ENCODE measurements at regions not wholly inside any gene's neighbourhood (a gene's known extent, or its start where the extent isn't known, plus 50 kb on each side); places are given as distances from the start of the nearest gene placed in this dataset.

DNA sequence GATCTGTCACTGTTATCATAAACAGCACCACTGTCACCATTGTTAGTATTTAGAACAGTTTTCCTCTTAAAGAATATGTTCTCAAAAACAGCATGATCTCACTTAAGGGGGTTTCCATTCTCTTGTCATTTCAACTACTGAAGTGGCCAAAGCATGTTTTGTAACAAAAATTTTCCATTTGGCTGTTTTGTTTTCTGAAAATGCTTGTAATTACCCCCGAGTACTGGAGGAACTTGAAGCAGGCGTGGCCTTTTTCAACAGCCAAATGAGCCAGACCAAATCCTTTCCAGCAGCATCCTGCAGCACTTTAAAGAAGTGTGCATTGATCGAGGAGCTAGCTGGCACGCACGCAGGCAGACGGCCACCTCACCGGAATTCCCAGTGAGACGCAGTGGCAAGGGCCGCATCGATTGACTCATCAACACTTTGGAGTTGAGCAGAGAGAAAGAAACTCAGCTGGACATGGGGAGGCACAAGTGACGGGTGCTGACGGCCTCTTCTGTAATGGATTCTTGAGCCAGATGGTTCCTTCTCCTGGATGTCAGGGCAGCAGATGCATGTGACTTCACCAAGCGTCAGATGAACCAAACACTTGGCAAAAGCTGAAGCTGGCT is 234.3 kb upstream of the IGF1R start:
- no peak overlapping the region for H3K4me3 ChIP-seq (replicated peaks in 1 of 3; ENCODE audit: insufficient read depth in 1 of 3, low read depth in 1 of 3, low read length in 3 of 3)
- H3K79me2 ChIP-seq (ENCODE audit: control insufficient read depth, insufficient read depth, low read length) = no peaks in the 10 kb centered on the region
- ChIA-PET CTCF (interaction anchor here (1.6 kb wide), 1 partner anchor 14 kb away, joined by 4 read pairs; no protein-coding TSS in a partner anchor), POLR2A (no interaction called here)
- no peak for FAIRE-seq
- H3K27ac ChIP-seq (ENCODE audit: insufficient read depth, low read depth, low read length) = no peak overlapping the region
- intact Hi-C loops (cut with micrococcal nuclease) (no loop called here), dilution Hi-C loops (cut with MboI; ENCODE audit: extremely low pct_ligation_motif_present, low sequenced_read_pairs) (no loop called here)
- H3K9ac ChIP-seq (replicated peaks; ENCODE audit: extremely low read depth, insufficient read depth, low read length) = no peak overlapping the region
- no peak overlapping the region for H3K4me2 ChIP-seq (ENCODE audit: insufficient read depth, low read length)
- no peak overlapping the region for H2AFZ ChIP-seq (ENCODE audit: low read depth, low read length)
- no peaks in the 10 kb centered on the region for H3K36me3 ChIP-seq (ENCODE audit: control insufficient read depth in 2 of 2, extremely low read depth in 1 of 2, insufficient read depth in 2 of 2, low read length in 2 of 2)
- no TSS peak for BruUV-seq (replicated peaks)
- no peaks in the 10 kb centered on the region for H3K4me1 ChIP-seq (ENCODE audit: control insufficient read depth, extremely low read depth, insufficient read depth, low read length)
- TF ChIP-seq MAX (IDR thresholded peaks at IDR 0.05; ENCODE audit: insufficient read depth, insufficient read length) = no peak
- no peak for TF ChIP-seq POLR2A (IDR thresholded peaks at IDR 0.05; ENCODE audit: low read depth, low read length)
- H3K27me3 ChIP-seq (ENCODE audit: control insufficient read depth in 2 of 2, insufficient read depth in 2 of 2, low read length in 2 of 2) = no peaks in the 10 kb centered on the region
- H3K9me3 ChIP-seq (replicated peaks; ENCODE audit: control insufficient read depth, insufficient read depth, low read length) = no peaks in the 10 kb centered on the region
- H3K9me1 ChIP-seq (replicated peaks; ENCODE audit: control insufficient read depth, extremely low read depth, insufficient read depth, low read length) = no peaks in the 10 kb centered on the region
- DNase-seq (ENCODE audit: low read depth, low spot score) = no peak
- no peaks in the 10 kb centered on the region for H4K20me1 ChIP-seq (replicated peaks; ENCODE audit: control insufficient read depth, extremely low read depth, insufficient read depth, low read length)

GRCh38 chr15:98416222-98416855 is 232.0 kb upstream of the IGF1R start:
- dilution Hi-C loops (cut with MboI; ENCODE audit: extremely low pct_ligation_motif_present, low sequenced_read_pairs) (no loop called here), intact Hi-C loops (cut with micrococcal nuclease) (no loop called here)
- H2AFZ ChIP-seq (ENCODE audit: low read depth, low read length) = no peak overlapping the region
- H3K27me3 ChIP-seq (ENCODE audit: control insufficient read depth in 2 of 2, insufficient read depth in 2 of 2, low read length in 2 of 2) = peaks cover 4 to 8% of the 10 kb centered on the region in 2 experiments
- H3K27ac ChIP-seq (ENCODE audit: insufficient read depth, low read depth, low read length) = no peak overlapping the region
- H4K20me1 ChIP-seq (replicated peaks; ENCODE audit: control insufficient read depth, extremely low read depth, insufficient read depth, low read length) = no peaks in the 10 kb centered on the region
- H3K9me1 ChIP-seq (replicated peaks; ENCODE audit: control insufficient read depth, extremely low read depth, insufficient read depth, low read length) = no peaks in the 10 kb centered on the region
- CTCF ChIA-PET = no interaction called here
- POLR2A ChIA-PET = no interaction called here
- H3K79me2 ChIP-seq (ENCODE audit: control insufficient read depth, insufficient read depth, low read length) = no peaks in the 10 kb centered on the region
- no peaks in the 10 kb centered on the region for H3K36me3 ChIP-seq (ENCODE audit: control insufficient read depth in 2 of 2, extremely low read depth in 1 of 2, insufficient read depth in 2 of 2, low read length in 2 of 2)
- no peaks in the 10 kb centered on the region for H3K9me3 ChIP-seq (replicated peaks; ENCODE audit: control insufficient read depth, insufficient read depth, low read length)
- H3K4me3 ChIP-seq (replicated peaks in 1 of 3; ENCODE audit: insufficient read depth in 1 of 3, low read depth in 1 of 3, low read length in 3 of 3) = no peak overlapping the region
- DNase-seq (ENCODE audit: low read depth, low spot score) (no peak), FAIRE-seq (no peak)
- no peaks in the 10 kb centered on the region for H3K4me1 ChIP-seq (ENCODE audit: control insufficient read depth, extremely low read depth, insufficient read depth, low read length)
- H3K4me2 ChIP-seq (ENCODE audit: insufficient read depth, low read length) = no peak overlapping the region
- H3K9ac ChIP-seq (replicated peaks; ENCODE audit: extremely low read depth, insufficient read depth, low read length) = no peak overlapping the region
- BruUV-seq (replicated peaks) = no TSS peak
- TF ChIP-seq MAX (IDR thresholded peaks at IDR 0.05; ENCODE audit: insufficient read depth, insufficient read length) (no peak), CTCF (IDR thresholded peaks at IDR 0.05; ENCODE audit: extremely low read depth in 1 of 2, insufficient read depth in 1 of 2, low read depth in 1 of 2, low read length in 2 of 2) (no peak)
